ENCODE measurements at regions not wholly inside any gene's neighbourhood (a gene's known extent, or its start where the extent isn't known, plus 50 kb on each side); places are given as distances from the start of the nearest gene placed in this dataset.

- no peak overlapping the region for H3K4me3 ChIP-seq (ENCODE audit: low read depth, low read length)
- no peak for DNase-seq (ENCODE audit: low read depth)
- no peak for TF ChIP-seq CTCF (IDR thresholded peaks at IDR 0.05; ENCODE audit: low read depth, low read length, missing control alignments)
- in situ Hi-C loops (cut with HindIII; ENCODE audit: low sequenced_read_pairs) = no loop called here
Observed at GRCh38 chr4:114156371-114156770, 176.9 kb upstream of the ARSJ start.

GRCh38 chr4:114161809-114162208 lies 182.4 kb upstream of the ARSJ start:
- in situ Hi-C loops (cut with HindIII; ENCODE audit: low sequenced_read_pairs) = no loop called here
- no peak for TF ChIP-seq CTCF (IDR thresholded peaks at IDR 0.05; ENCODE audit: low read depth, low read length, missing control alignments)
- DNase-seq (ENCODE audit: low read depth) = no peak

DNA sequence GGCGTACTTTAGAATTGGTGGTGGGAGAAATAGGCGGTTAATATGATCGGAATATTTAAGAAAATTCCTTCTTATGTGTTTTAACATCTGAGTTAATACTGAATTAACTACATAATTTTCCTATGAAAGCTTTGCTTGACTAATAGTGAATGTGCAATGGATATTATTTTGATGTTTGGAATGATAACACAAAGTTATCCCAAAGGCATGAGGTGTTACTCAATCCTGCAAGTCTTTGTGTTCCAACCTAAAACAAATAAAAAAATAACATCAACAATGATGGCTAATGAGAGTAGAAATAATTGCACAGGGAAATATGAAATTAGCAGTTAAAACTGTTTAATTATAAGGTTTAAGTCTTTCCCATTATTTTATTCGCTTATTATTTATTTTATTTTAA lies 183.6 kb upstream of the ARSJ start:
- in situ Hi-C loops (cut with HindIII; ENCODE audit: low sequenced_read_pairs) = no loop called here
- DNase-seq (ENCODE audit: low read depth) = no peak
- TF ChIP-seq CTCF (IDR thresholded peaks at IDR 0.05; ENCODE audit: low read depth, low read length, missing control alignments) = no peak
- H3K4me3 ChIP-seq (ENCODE audit: low read depth, low read length) = no peak overlapping the region

More at GRCh38 chr4:114161809-114162208, 182.4 kb upstream of the ARSJ start:
- no peak overlapping the region for H3K4me3 ChIP-seq (ENCODE audit: low read depth, low read length)

DNA sequence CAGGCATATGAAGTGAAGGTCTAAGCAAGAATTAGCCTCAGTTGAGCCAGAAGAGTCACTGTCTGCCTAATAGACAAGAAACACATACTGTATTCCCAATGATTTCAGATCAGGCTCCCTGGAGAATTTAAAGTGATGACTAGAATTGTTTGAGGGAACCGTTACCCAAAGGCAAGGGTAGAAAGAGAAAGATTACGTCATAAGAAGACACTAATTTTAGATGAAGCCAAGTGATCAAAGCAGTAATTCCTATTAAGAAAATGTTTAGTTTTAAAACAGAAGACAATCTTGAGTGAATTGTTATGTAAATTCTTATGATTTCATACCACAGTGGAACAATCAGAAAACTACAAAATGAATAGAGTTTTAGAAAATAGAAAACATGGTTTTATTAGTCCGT lies 194.5 kb upstream of the ARSJ start:
- no peak overlapping the region for H3K4me3 ChIP-seq (ENCODE audit: low read depth, low read length)
- in situ Hi-C loops (cut with HindIII; ENCODE audit: low sequenced_read_pairs) = no loop called here
- no peak for DNase-seq (ENCODE audit: low read depth)
- TF ChIP-seq CTCF (IDR thresholded peaks at IDR 0.05; ENCODE audit: low read depth, low read length, missing control alignments) = no peak

DNA sequence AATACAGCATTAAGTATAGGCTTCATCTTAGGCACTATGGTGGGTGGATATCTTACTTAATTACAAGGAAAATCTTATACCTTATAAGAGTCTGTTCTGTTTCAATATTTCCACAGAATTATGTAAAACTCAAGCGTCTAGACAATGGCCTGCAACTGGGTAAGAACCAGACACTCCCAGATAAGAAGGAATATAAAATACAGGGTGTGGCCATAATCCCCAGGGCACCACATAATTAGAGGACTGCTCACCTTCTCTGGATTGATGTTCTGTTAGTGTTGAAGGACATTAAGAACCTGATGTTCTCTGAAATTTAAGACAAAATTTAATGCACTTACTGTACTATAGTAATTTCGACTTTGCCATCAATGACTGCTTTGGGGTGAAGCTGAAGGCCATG lies 198.2 kb upstream of the ARSJ start:
- TF ChIP-seq CTCF (IDR thresholded peaks at IDR 0.05; ENCODE audit: low read depth, low read length, missing control alignments) = no peak
- DNase-seq (ENCODE audit: low read depth) = no peak
- in situ Hi-C loops (cut with HindIII; ENCODE audit: low sequenced_read_pairs) = no loop called here
- H3K4me3 ChIP-seq (ENCODE audit: low read depth, low read length) = no peak overlapping the region

- no peak for TF ChIP-seq CTCF (IDR thresholded peaks at IDR 0.05; ENCODE audit: low read depth, low read length, missing control alignments)
- H3K4me3 ChIP-seq (ENCODE audit: low read depth, low read length) = no peak overlapping the region
- in situ Hi-C loops (cut with HindIII; ENCODE audit: low sequenced_read_pairs) = no loop called here
- peak; percentile 13 for DNase-seq (ENCODE audit: low read depth)
Observed at GRCh38 chr4:114178392-114178791, 198.9 kb upstream of the ARSJ start.

DNA sequence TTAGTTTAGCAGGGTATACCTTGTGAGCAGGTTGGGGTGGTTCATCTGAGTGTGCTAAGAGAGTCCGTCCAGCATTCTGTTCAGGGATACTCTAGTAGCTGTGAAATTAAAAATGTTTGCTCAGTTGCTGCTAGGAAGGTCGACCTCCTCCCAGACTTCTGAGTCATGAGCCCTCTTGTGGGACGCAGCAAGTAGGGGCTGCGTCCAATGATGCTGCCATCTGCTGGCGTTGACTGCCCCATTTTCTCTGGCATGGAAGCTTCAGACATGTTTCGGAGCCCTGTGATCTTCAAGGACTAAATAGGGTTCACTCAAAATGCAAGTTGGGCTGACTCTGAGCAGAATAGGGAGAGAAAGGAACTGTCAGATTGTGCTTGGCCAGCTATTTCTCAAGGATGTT lies 201.0 kb upstream of the ARSJ start:
- in situ Hi-C loops (cut with HindIII; ENCODE audit: low sequenced_read_pairs) = no loop called here
- peak; percentile 73 for TF ChIP-seq CTCF (IDR thresholded peaks at IDR 0.05; ENCODE audit: low read depth, low read length, missing control alignments)
- H3K4me3 ChIP-seq (ENCODE audit: low read depth, low read length) = no peak overlapping the region
- DNase-seq (ENCODE audit: low read depth) = peak; percentile 69

Data from astrocyte of the cerebellum (primary cell).